ENCODE measurements at regions not wholly inside any gene's neighbourhood (a gene's known extent, or its start where the extent isn't known, plus 50 kb on each side); places are given as distances from the start of the nearest gene placed in this dataset.

DNA sequence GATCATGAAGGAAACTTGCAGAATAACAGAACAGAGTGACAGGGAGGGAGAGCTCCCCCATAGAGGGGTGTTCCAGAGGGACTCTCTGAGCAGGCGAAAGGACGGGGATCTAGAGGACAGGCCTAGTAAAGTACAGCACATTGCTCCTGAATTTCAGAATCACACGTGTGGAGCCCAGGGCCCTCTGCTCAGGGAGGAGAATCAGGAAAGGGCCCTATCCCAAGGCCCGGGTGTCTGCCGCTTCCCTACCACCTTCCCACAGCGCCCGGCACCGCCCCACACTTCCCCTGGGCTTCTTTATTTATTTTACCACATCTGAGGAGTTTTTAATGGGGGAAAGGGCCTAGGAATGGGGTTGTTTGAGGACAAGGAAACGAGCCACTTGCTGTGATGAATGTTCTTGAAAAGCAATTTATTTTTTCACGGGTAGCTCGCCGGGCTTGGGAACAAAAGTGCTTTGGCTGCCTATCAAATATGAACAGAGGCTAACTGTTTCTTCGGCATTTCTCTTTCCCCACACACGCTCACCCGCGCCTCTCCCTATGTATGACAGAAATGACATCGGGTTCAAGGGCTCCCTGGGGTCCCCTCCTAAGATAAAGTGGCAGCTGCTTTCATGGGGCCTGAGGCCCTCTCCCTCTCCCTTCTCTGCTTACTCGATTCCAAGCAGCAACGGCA is 79.3 kb upstream of the GLI2 start:
- peak; percentile 2 for DNase-seq (ENCODE audit: low spot score)

DNA sequence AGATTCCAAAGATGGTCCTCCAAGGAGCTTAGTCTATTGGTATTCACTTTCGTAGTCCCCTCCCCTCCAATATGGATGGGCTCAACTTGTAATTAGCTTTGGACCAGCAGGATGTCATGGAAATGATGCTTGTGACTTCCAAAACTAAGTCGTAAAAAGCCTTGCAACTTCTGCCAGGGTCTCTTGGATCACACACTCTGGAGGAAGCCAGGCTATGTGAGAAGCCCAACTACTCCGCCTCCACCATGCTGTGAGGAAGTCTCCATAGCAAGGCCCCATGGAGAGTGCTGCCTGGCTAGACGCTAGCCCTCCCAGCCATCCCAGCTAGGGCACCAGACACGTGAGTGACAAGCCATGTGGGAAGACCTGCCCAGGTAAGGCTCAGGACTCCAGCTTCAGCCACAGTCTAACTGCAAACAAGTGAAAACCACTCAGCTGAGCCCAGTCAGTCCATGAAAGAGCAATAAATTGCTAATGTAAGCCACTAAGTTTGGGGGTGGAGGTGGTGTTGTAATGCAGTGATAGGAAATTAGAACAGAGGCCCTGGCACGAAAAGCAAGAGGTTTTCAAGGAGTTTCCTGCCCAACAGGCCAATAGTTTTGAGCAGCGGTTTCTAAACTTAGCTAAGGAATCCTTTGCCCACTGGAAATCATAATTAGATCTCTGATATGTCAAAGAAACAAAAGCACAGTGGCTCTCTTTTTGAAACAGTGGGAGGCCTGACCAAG is 77.5 kb upstream of the GLI2 start:
- DNase-seq (ENCODE audit: low spot score) = no peak

- DNase-seq (ENCODE audit: low spot score) = no peak
Observed at GRCh38 chr2:120658770-120659158, 76.9 kb upstream of the GLI2 start.

DNA sequence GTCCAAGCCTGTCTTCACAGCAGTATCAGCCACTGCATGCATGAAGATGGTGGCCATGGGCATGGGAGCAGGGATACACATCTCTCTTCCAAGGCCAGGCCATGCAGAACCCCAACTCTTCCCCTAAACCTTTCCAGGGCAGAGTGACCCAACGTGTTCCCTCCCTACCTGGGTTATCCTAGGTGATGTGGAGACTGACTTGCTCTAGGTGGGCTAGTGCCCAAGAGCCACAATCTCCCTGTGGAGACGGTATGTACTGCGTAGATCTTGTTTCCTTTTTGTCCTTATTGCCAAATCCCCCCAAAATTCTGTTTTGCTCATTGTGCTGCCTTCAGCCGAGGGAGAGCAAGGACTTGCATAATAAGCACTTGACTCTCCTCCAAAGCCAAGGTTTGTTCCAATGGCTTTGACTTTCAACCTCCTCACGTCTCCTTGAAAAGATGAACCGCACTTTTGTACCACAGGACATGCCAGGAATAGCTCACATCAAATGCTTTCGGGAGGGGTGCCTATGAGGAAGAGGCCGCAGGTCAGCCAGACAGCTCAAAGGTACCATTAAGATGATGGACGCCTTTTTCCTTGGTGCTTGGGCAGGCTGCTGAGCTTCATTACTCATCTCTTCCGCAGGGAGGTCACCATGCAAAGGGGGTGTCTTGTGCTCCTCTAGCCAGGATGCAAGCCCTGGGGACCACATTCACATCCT is 76.2 kb upstream of the GLI2 start:
- DNase-seq (ENCODE audit: low spot score) = no peak

DNA sequence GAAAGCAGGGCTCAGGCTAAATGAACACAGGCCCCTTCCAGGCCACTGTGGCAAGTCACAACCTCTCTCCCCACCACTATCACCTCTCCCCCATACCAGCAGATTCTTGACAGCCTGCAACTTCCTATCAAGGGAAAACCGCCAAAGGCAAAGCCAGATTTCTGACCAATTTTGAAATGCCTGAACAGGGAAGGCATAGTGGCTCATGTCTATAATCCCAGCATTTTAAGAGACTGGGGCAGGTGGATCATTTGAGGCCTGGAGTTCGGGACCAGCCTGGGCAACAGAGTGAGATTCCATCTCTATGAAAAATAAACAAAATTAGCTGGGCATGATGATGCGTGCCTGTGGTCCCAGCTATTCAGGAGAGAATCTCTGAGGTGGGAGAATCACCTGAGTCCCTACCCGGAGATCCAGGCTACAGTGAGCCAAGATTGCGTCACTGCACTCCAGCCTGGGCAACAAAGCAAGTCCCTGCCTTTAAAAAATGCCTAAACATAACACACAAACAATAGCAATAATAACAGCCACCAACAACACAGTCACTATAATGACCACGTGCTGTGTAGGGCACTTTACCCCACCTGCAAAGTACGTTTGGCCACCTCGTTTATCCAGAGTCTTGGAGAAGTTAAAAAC is 75.5 kb upstream of the GLI2 start:
- no peak for DNase-seq (ENCODE audit: low spot score)

DNA sequence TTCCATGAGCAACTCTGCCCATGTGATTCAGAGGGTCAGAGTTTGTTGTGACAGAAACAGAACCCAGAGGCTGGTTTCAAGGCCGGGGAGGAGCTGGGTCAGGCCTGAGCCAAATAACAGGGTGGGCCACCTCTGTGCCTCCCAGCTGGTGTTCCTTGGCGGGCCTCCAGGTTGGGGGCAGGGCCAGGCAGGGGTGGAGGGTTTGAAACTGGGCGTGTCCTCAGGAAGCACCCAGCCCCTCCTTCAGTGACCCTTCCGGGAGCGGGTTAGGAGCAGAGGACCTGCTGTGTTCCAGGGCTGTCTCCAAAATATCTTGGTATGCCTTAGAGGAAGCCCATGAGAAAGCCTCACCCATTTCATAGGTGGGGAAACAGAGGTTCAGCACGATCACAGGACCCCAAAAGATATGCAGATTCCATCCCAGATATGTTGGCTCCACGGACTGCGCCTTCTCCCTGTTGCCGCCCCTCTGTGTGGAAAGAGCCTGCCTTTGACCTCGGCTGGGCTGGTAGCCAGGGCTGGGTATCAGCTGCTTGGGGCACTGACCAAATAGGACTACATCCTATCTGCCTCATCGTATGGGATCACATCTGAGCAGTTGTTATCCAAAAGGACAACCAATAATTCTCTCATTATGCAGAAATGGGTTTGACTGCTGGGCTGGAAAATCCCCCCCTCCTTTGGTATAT is 74.8 kb upstream of the GLI2 start:
- DNase-seq (ENCODE audit: low spot score) = no peak

- DNase-seq (ENCODE audit: low spot score) = no peak
Observed at GRCh38 chr2:120661551-120661950, 74.1 kb upstream of the GLI2 start.

GRCh38 chr2:120662046-120662445 is 73.6 kb upstream of the GLI2 start:
- no peak for DNase-seq (ENCODE audit: low spot score)

- DNase-seq (ENCODE audit: low spot score) = no peak
Observed at GRCh38 chr2:120662746-120663145, 72.9 kb upstream of the GLI2 start.

- no peak for DNase-seq (ENCODE audit: low spot score)
Observed at GRCh38 chr2:120666433-120666832, 69.2 kb upstream of the GLI2 start.

GRCh38 chr2:120667981-120668380 is 67.7 kb upstream of the GLI2 start:
- DNase-seq (ENCODE audit: low spot score) = no peak

DNA sequence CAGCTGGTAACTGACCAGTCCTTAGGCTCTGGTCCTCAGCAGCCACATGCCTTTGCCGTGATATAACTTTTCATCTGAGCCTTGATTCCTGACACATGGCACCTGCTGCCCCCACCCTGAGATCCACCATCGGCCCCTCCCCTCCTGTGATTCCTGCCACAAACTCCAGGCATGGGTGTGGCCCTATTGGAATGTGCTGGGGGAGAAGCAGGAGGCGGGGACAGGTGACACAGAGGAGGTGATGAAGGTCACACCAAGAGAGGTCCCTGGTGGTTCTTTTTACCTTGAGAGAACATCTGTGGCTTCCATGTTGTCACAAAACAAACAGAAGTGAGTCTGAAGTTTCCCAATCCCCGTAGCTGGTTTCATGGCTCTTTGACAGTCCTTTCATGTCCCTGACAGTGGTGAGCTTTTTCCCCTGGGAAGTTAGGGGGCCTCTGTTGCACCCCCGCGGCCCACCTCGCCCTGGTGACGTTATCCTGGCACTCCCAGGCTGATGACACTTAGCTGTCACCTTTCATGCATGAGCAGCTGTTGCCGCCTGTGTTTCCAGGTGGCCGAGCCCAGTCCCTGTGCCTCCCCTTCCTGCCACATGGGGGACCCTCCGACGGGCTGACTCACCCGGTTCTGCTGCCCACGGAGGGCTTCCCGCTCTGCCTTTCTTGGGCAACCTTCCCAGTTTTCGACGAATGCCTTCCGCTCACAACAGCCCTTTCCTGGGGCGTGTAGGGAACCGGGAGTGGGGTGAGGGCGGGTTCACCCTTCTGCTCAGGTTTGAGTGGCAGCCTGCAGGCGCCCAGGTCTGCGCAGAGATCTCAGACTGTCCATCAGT is 66.3 kb upstream of the GLI2 start:
- DNase-seq (ENCODE audit: low spot score) = no peak

GRCh38 chr2:120669971-120670370 is 65.7 kb upstream of the GLI2 start:
- no peak for DNase-seq (ENCODE audit: low spot score)

- DNase-seq (ENCODE audit: low spot score) = no peak
Observed at GRCh38 chr2:120670371-120670770, 65.3 kb upstream of the GLI2 start.

GRCh38 chr2:120670771-120671480 is 64.7 kb upstream of the GLI2 start:
- no peak for DNase-seq (ENCODE audit: low spot score)

GRCh38 chr2:120672526-120673204 is 63.0 kb upstream of the GLI2 start:
- DNase-seq (ENCODE audit: low spot score) = no peak

GRCh38 chr2:120673205-120673550 is 62.5 kb upstream of the GLI2 start:
- DNase-seq (ENCODE audit: low spot score) = no peak

GRCh38 chr2:120673571-120674061 is 62.1 kb upstream of the GLI2 start:
- DNase-seq (ENCODE audit: low spot score) = no peak

- DNase-seq (ENCODE audit: low spot score) = no peak
Observed at GRCh38 chr2:120674246-120675170, 61.2 kb upstream of the GLI2 start.

All from cerebellar cortex (tissue), 1 donor.